ENCODE measurements at regions not wholly inside any gene's neighbourhood (a gene's known extent, or its start where the extent isn't known, plus 50 kb on each side); places are given as distances from the start of the nearest gene placed in this dataset.

DNA sequence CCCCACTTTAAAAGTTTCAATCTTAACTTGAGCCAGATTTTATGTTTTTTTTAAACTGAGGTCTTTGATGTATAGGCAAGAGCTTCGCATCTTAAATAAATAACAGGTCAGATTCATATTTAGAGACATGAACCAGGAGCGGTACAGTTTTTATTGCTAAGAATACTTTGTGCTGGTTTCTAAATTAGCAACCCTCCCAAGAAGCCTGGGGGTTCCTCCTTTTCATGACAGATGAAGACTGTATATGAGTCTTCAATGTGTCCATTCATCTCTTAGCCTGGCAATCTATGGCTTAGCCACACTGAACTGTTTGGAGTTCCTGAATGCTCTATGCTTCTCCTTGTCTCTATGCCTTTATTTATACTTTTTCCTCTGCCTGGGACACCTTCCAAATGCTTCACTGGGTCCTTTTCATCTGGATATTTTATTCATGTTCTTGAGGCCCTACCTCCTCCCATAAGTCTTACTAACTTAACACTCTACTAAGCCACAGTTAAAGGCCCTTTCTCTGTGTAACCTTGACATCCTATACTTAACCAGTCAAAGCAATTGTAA, 338.6 kb downstream of the INSC start:
- Histone ChIP-seq H3K9me3 (ENCODE audit: control insufficient read depth in 2 of 2, insufficient read depth in 1 of 2, low read depth in 1 of 2, low read length in 1 of 2) (no peaks in the 10 kb centered on the region), H3K36me3 (ENCODE audit: control insufficient read depth in 3 of 3, insufficient read depth in 2 of 3, low read depth in 1 of 3, low read length in 3 of 3) (no peaks in the 10 kb centered on the region), H3K27me3 (ENCODE audit: control insufficient read depth in 3 of 3, insufficient read depth in 3 of 3, low read length in 3 of 3) (no peaks in the 10 kb centered on the region), H3K4me1 (ENCODE audit: control insufficient read depth in 3 of 3, insufficient read depth in 2 of 3, low read depth in 1 of 3, low read length in 2 of 3) (no peaks in the 10 kb centered on the region), H3K27ac (ENCODE audit: low read depth in 1 of 3, low read length in 2 of 3) (no peak overlapping the region), H3K4me3 (ENCODE audit: low read depth in 1 of 3, low read length in 3 of 3) (no peak overlapping the region)
- DNase-seq: no peak
- WGBS, 3 donors: 78 to 92% (median 91%) methylated on average over 2 of the region's 2 CpGs
- FAIRE-seq: no peak

DNA sequence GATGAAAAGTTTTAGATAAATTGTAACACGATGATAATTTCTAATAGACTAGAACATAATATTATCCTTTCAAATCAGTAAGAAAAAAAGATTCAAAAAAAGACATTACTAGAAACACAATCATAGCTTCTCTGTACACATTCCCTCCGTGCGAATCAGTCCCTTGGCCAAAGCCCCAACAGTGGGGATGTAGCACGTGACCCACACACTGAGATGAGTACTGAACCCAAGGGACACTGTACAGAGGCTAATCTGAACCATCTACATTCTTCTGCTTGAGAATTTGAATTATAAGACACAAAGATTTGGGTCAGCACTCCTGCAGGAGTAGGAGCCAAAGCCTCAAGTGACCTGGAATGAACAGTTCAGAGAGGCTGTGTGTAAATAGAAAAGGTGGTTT, 353.7 kb downstream of the INSC start:
- no peaks in the 10 kb centered on the region for H3K36me3 ChIP-seq (ENCODE audit: control insufficient read depth in 3 of 3, insufficient read depth in 2 of 3, low read depth in 1 of 3, low read length in 3 of 3)
- 80 to 86% (median 83%) methylated on average over 4 of the region's 4 CpGs for WGBS, 3 donors

DNA sequence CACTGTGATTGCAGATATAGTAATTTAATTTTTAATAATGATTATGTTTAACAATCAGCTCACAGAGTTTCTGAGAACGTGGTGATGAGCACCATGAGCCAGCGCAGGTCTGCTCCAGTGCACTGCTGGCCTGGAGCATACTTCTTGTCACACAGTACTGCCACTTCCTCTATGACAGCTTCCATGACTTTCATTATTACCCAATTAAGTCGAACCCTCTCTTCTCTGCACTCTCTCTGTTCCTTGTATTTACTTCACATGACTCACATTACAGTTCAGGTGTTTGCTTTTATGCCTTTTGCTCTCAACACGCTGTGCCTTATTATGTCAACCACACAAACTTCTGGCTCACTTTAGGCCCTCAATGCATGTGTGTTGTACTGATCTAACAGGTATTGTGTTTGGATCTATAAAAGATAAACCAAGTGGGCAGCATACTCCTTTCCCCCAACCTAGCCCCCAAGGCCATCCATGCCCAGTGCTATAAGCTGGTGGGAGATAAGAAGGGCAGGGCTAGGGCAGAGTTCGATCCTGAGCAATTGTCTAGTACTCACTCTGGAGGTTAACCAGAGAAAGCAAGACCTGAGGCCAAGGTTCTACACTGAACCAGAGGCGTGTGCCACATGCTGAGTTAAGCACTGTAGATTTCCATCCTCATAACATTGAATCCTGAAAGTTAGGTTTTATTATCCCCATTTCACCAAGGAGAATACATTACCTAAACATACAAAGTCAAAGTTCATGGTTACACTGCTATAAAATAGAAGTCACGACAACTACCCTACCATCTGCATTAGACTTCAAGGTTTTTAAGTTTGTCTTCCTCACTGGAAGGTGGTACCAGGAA, 356.5 kb downstream of the INSC start:
- DNase-seq: peak; percentile 87 to 97
- FAIRE-seq: no peak
- H3K4me3 ChIP-seq (ENCODE audit: low read depth in 1 of 3, low read length in 3 of 3): no peak overlapping the region

More for the DNA sequence above, 353.7 kb downstream of the INSC start:
- no peak overlapping the region for H3K27ac ChIP-seq (ENCODE audit: low read depth in 1 of 3, low read length in 2 of 3)
- no peak for DNase-seq
- FAIRE-seq: no peak
- no peak overlapping the region for H3K4me3 ChIP-seq (ENCODE audit: low read depth in 1 of 3, low read length in 3 of 3)
- H3K27me3 ChIP-seq (ENCODE audit: control insufficient read depth in 3 of 3, insufficient read depth in 3 of 3, low read length in 3 of 3): no peaks in the 10 kb centered on the region
- H3K4me1 ChIP-seq (ENCODE audit: control insufficient read depth in 3 of 3, insufficient read depth in 2 of 3, low read depth in 1 of 3, low read length in 2 of 3): peaks cover 0 to 19% (median 3%) of the 10 kb centered on the region in 3 donors
- no peaks in the 10 kb centered on the region for H3K9me3 ChIP-seq (ENCODE audit: control insufficient read depth in 2 of 2, insufficient read depth in 1 of 2, low read depth in 1 of 2, low read length in 1 of 2)

GRCh38 chr11:15471895-15472799, 357.4 kb downstream of the INSC start:
- H3K27me3 ChIP-seq (ENCODE audit: control insufficient read depth in 3 of 3, insufficient read depth in 3 of 3, low read length in 3 of 3): no peaks in the 10 kb centered on the region
- FAIRE-seq: no peak
- H3K27ac ChIP-seq (ENCODE audit: low read depth in 1 of 3, low read length in 2 of 3): peak overlapping the region; percentile 67 to 85 (median 85)
- 15 to 37% (median 24%) methylated on average over 9 of the region's 9 CpGs for WGBS, 3 donors
- no peaks in the 10 kb centered on the region for H3K9me3 ChIP-seq (ENCODE audit: control insufficient read depth in 2 of 2, insufficient read depth in 1 of 2, low read depth in 1 of 2, low read length in 1 of 2)
- DNase-seq: peak in 1 of 2 donors; percentile 34
- H3K4me3 ChIP-seq (ENCODE audit: low read depth in 1 of 3, low read length in 3 of 3): no peak overlapping the region
- H3K36me3 ChIP-seq (ENCODE audit: control insufficient read depth in 3 of 3, insufficient read depth in 2 of 3, low read depth in 1 of 3, low read length in 3 of 3): no peaks in the 10 kb centered on the region
- H3K4me1 ChIP-seq (ENCODE audit: control insufficient read depth in 3 of 3, insufficient read depth in 2 of 3, low read depth in 1 of 3, low read length in 2 of 3): peaks cover 0 to 21% (median 3%) of the 10 kb centered on the region in 3 donors

More for the DNA sequence above, 356.5 kb downstream of the INSC start:
- H3K9me3 ChIP-seq (ENCODE audit: control insufficient read depth in 2 of 2, insufficient read depth in 1 of 2, low read depth in 1 of 2, low read length in 1 of 2): no peaks in the 10 kb centered on the region
- no peaks in the 10 kb centered on the region for H3K36me3 ChIP-seq (ENCODE audit: control insufficient read depth in 3 of 3, insufficient read depth in 2 of 3, low read depth in 1 of 3, low read length in 3 of 3)
- H3K4me1 ChIP-seq (ENCODE audit: control insufficient read depth in 3 of 3, insufficient read depth in 2 of 3, low read depth in 1 of 3, low read length in 2 of 3): peaks cover 0 to 21% (median 3%) of the 10 kb centered on the region in 3 donors
- 29 to 53% (median 39%) methylated on average over 7 of the region's 7 CpGs for WGBS, 3 donors
- peak overlapping the region; percentile 67 to 88 (median 85) for H3K27ac ChIP-seq (ENCODE audit: low read depth in 1 of 3, low read length in 2 of 3)
- no peaks in the 10 kb centered on the region for H3K27me3 ChIP-seq (ENCODE audit: control insufficient read depth in 3 of 3, insufficient read depth in 3 of 3, low read length in 3 of 3)

DNA sequence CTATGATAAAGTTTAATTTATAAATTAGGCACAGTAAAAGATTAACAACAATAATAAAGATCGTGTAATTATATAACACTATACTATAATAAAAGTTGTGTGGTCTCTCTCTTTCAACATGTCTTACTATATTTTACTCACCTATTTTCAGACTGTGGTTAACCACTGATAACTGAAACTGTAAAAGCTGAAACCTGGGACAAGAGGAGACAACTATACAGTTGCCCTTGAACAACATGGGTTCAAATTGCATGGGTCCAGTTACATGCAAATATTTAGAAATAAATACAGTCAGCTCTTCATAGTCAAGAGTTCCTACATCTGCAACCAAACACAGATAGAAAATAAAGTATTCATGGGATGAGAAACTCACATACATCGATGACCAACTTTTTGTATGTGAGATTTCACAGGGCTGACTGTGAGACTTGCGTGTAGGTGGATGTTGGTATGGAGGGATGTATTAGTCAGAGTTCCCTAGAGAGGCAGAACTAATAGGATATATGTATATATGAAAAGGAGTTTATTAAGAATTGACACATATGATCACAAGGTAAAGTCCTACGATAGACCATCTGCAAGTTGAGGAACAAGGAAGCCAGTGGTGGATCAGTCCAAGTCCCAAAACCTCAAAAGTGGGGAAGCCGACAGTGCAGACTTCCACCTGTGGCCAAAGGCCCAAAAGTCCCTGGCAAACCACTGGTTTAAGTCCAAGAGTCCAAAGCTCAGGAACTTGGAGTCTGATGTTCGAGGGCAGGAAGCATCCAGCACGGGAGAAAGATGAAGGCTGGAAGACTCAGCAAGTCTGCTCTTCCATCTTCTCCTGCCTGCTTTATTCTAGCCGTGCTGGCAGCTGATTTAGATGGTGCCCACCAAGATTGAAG, 359.5 kb downstream of the INSC start:
- no peak overlapping the region for H3K4me3 ChIP-seq (ENCODE audit: low read depth in 1 of 3, low read length in 3 of 3)
- DNase-seq (peak in 1 of 2 donors; percentile 30), FAIRE-seq (no peak)
- peak overlapping the region in 2 of 3 donors; percentile 14 for H3K27ac ChIP-seq (ENCODE audit: low read depth in 1 of 3, low read length in 2 of 3)
- no peaks in the 10 kb centered on the region for H3K27me3 ChIP-seq (ENCODE audit: control insufficient read depth in 3 of 3, insufficient read depth in 3 of 3, low read length in 3 of 3)
- WGBS, 3 donors: 64 to 80% (median 64%) methylated on average over 8 of the region's 8 CpGs
- no peaks in the 10 kb centered on the region for H3K36me3 ChIP-seq (ENCODE audit: control insufficient read depth in 3 of 3, insufficient read depth in 2 of 3, low read depth in 1 of 3, low read length in 3 of 3)
- H3K9me3 ChIP-seq (ENCODE audit: control insufficient read depth in 2 of 2, insufficient read depth in 1 of 2, low read depth in 1 of 2, low read length in 1 of 2): no peaks in the 10 kb centered on the region
- H3K4me1 ChIP-seq (ENCODE audit: control insufficient read depth in 3 of 3, insufficient read depth in 2 of 3, low read depth in 1 of 3, low read length in 2 of 3): peaks cover 0 to 28% (median 3%) of the 10 kb centered on the region in 3 donors

DNA sequence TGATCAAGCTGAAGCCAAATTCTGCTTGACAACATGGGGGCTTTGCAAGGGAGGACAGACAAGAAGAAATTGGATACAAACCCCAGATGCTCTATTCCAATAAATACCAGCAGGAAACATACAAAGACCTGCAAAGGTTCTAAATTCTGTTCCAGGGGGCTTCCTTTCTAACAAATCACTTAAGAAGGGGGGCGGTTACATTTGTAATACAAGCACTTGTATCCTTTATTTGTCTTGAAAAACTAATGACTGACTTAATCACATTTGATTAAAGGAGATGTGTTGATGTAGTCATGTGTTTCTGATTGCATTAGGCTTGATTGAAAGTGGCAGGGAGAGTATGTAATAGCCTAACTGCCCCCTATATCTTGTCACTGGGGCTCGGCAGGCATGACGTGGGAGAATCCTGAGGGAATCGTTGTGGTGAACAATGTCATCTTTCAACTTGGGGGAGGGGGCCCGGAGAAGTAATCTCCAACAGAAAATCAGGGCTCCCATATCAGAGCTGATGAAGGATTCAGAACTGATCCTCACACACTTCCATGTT, 361.7 kb downstream of the INSC start:
- FAIRE-seq: no peak
- no peaks in the 10 kb centered on the region for H3K9me3 ChIP-seq (ENCODE audit: control insufficient read depth in 2 of 2, insufficient read depth in 1 of 2, low read depth in 1 of 2, low read length in 1 of 2)
- WGBS, 3 donors: 82 to 88% (median 84%) methylated on average over 5 of the region's 5 CpGs

GRCh38 chr11:15481871-15482270, 367.1 kb downstream of the INSC start:
- Histone ChIP-seq H3K36me3 (ENCODE audit: control insufficient read depth in 3 of 3, insufficient read depth in 2 of 3, low read depth in 1 of 3, low read length in 3 of 3) (no peaks in the 10 kb centered on the region), H3K27ac (ENCODE audit: low read depth in 1 of 3, low read length in 2 of 3) (no peak overlapping the region), H3K4me3 (ENCODE audit: low read depth in 1 of 3, low read length in 3 of 3) (no peak overlapping the region), H3K27me3 (ENCODE audit: control insufficient read depth in 3 of 3, insufficient read depth in 3 of 3, low read length in 3 of 3) (no peaks in the 10 kb centered on the region), H3K9me3 (ENCODE audit: control insufficient read depth in 2 of 2, insufficient read depth in 1 of 2, low read depth in 1 of 2, low read length in 1 of 2) (no peaks in the 10 kb centered on the region), H3K4me1 (ENCODE audit: control insufficient read depth in 3 of 3, insufficient read depth in 2 of 3, low read depth in 1 of 3, low read length in 2 of 3) (peaks cover 0 to 14% (median 2%) of the 10 kb centered on the region in 3 donors)
- 21 to 54% (median 33%) methylated on average over 2 of the region's 2 CpGs for WGBS, 3 donors
- FAIRE-seq: no peak
- DNase-seq: peak; percentile 38 to 61

More for the DNA sequence above, 361.7 kb downstream of the INSC start:
- no peak for DNase-seq
- Histone ChIP-seq H3K27me3 (ENCODE audit: control insufficient read depth in 3 of 3, insufficient read depth in 3 of 3, low read length in 3 of 3) (no peaks in the 10 kb centered on the region), H3K27ac (ENCODE audit: low read depth in 1 of 3, low read length in 2 of 3) (no peak overlapping the region), H3K4me1 (ENCODE audit: control insufficient read depth in 3 of 3, insufficient read depth in 2 of 3, low read depth in 1 of 3, low read length in 2 of 3) (peaks cover 0 to 20% (median 3%) of the 10 kb centered on the region in 3 donors), H3K4me3 (ENCODE audit: low read depth in 1 of 3, low read length in 3 of 3) (no peak overlapping the region), H3K36me3 (ENCODE audit: control insufficient read depth in 3 of 3, insufficient read depth in 2 of 3, low read depth in 1 of 3, low read length in 3 of 3) (no peaks in the 10 kb centered on the region)

Measured in small intestine (tissue), 7 donors.